ENCODE measurements at regions not wholly inside any gene's neighbourhood (a gene's known extent, or its start where the extent isn't known, plus 50 kb on each side); places are given as distances from the start of the nearest gene placed in this dataset.

GRCh38 chr18:37997695-37998094 lies 432.1 kb upstream of the CELF4 start:
- TF ChIP-seq, protein P1, sequence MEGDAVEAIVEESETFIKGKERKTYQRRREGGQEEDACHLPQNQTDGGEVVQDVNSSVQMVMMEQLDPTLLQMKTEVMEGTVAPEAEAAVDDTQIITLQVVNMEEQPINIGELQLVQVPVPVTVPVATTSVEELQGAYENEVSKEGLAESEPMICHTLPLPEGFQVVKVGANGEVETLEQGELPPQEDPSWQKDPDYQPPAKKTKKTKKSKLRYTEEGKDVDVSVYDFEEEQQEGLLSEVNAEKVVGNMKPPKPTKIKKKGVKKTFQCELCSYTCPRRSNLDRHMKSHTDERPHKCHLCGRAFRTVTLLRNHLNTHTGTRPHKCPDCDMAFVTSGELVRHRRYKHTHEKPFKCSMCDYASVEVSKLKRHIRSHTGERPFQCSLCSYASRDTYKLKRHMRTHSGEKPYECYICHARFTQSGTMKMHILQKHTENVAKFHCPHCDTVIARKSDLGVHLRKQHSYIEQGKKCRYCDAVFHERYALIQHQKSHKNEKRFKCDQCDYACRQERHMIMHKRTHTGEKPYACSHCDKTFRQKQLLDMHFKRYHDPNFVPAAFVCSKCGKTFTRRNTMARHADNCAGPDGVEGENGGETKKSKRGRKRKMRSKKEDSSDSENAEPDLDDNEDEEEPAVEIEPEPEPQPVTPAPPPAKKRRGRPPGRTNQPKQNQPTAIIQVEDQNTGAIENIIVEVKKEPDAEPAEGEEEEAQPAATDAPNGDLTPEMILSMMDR (IDR thresholded peaks at IDR 0.05), result no peak
- no peak for TF ChIP-seq POLR2A (IDR thresholded peaks at IDR 0.05)
- TF ChIP-seq EP300 (IDR thresholded peaks at IDR 0.05), result no peak

Measured in ovary (tissue), 3 donors.